Neural crest cell (in vitro differentiated cells): ENCODE measurements at regions not wholly inside any gene's neighbourhood (a gene's known extent, or its start where the extent isn't known, plus 50 kb on each side); places are given as distances from the start of the nearest gene placed in this dataset. TPM values are rescaled to one million over a fixed set of nuclear protein-coding genes. Genes with fewer than 3 reads are reported as not detected.
"Not testable (repeated sequence)": the region's sequence is repeated elsewhere in the genome, so short reads cannot be mapped to it uniquely, and the experiment has no call there.

Source experiments
- DNase-seq: peaks from one replicate; pipeline ENCODE4 v3.0.0; 2021; ENCODE audit warnings: low read depth, mixed read lengths, low spot score
- H3K27ac Mint-ChIP-seq: one replicate; pipeline ENCODE4 v1.8.0; 2021; ENCODE audit warnings: mild to moderate bottlenecking, mixed read lengths; ENCODE audit not compliant: unreplicated experiment
- H3K27me3 Mint-ChIP-seq: 2 replicates; pipeline ENCODE4 v1.8.0; 2021; ENCODE audit warnings: low read depth, mild to moderate bottlenecking, mixed read lengths
- H3K36me3 Mint-ChIP-seq: 2 replicates; pipeline ENCODE4 v1.8.0; 2021; ENCODE audit warnings: low read depth, mild to moderate bottlenecking, mixed read lengths
- H3K4me1 Mint-ChIP-seq: 2 replicates; pipeline ENCODE4 v1.8.0; 2021; ENCODE audit warnings: mixed read lengths
- H3K4me3 Mint-ChIP-seq: one replicate; pipeline ENCODE4 v1.8.0; 2021; ENCODE audit warnings: mild to moderate bottlenecking, mixed read lengths
- H3K9me3 Mint-ChIP-seq: 2 replicates; pipeline ENCODE4 v1.8.0; 2021; ENCODE audit warnings: mixed read lengths
- microRNA-seq: library from miRNA; unstranded; fragments of <30 nt; microRNA quantifications from one replicate; pipeline ENCODE4, GENCODE V29; 2020

DNA sequence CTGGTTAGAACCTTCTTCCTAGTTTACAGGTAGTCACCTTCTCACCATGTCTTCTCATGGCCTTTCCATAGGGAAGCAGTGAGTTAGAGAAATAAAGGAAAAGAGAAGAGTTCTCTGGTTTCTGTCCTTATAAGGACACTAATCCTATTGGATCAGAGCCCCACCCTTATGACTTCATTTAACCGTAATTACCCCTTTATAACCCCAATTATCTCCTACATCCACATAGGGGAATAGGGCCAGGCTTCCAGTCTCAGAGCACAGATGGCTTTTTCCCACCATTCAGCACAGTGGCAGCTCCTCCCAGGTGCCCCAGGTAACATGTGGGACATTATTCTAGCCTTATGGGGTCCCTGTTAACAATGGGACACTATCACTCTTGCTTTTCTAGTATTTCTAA lies 602.9 kb downstream of the RPIA start:
- H3K27ac Mint-ChIP-seq, DNase-seq, H3K9me3 Mint-ChIP-seq, H3K36me3 Mint-ChIP-seq, H3K4me1 Mint-ChIP-seq, H3K27me3 Mint-ChIP-seq, H3K4me3 Mint-ChIP-seq: not testable (repeated sequence)

DNA sequence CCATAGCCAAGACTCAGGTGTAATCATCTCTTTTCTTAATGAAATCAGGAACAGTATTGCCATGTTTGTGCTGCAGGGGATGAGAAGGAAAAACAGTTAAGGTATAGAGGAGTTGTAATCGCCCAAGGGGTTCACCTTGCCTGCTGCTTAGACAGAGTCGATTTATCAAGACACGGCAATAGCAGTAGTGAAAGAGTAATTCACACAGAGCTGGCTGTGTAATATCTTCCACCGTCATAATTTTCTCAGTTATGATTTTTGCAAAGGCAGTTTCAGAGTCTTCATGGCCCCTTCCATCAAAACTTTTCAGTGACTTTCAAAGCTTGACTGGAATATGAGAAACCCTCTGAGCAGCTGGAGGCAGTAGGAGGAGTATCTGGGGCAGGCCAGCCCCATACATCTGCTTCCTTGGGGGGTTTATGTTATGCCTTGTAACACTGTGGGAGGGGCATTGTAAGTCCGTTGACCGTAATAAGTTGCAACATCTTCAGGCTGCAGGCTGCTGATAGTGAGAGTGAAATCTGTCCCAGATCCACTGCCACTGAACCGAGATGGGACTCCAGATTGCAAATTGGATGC lies 605.4 kb downstream of the RPIA start:
- H3K9me3 Mint-ChIP-seq, H3K4me1 Mint-ChIP-seq, H3K27ac Mint-ChIP-seq, H3K4me3 Mint-ChIP-seq, H3K27me3 Mint-ChIP-seq, H3K36me3 Mint-ChIP-seq, DNase-seq: not testable (repeated sequence)

DNA sequence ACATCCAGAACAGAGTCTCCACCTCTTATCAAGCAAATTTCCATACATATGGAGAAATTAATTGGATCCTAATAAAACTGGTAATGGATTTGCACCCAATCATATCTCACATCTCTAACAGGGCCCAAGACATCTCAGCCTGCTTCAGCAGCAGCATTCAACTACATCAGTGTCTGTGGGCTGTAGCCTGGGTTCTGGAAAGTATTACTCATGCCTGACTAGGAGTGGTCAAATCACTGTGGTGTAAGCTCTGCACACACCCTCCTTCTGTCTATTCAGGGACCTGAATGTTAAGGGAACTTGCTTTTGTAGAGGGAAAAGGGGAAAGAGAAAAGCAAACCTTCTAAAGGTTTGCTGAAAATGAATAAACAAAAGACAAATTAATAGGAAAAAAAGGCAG lies 607.7 kb downstream of the RPIA start:
- not testable (repeated sequence) for H3K4me3 Mint-ChIP-seq, H3K27me3 Mint-ChIP-seq, H3K4me1 Mint-ChIP-seq, H3K36me3 Mint-ChIP-seq, H3K9me3 Mint-ChIP-seq, DNase-seq, H3K27ac Mint-ChIP-seq

DNA sequence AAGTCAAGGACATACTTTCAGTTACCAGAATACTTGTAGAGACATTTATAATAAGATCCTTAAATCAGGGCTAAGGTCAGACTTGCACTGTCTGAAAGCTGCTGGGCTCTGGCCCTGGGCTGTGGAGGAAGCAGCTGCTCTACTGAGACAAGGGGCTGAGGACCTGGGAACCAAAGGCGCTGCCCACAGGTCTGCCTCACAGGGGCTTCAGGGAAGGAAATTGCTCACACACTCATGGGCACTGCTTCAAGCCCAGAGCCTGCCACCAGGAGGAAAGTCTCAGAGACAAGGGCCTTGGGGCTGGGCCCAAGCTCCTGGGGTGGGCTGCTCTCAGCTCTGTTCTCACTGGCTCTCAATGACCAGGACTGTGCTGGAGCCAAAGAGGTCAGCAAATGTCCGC lies 614.1 kb downstream of the RPIA start:
- H3K4me1 Mint-ChIP-seq, H3K27me3 Mint-ChIP-seq, H3K36me3 Mint-ChIP-seq, H3K4me3 Mint-ChIP-seq, H3K9me3 Mint-ChIP-seq, H3K27ac Mint-ChIP-seq, DNase-seq: not testable (repeated sequence)

DNA sequence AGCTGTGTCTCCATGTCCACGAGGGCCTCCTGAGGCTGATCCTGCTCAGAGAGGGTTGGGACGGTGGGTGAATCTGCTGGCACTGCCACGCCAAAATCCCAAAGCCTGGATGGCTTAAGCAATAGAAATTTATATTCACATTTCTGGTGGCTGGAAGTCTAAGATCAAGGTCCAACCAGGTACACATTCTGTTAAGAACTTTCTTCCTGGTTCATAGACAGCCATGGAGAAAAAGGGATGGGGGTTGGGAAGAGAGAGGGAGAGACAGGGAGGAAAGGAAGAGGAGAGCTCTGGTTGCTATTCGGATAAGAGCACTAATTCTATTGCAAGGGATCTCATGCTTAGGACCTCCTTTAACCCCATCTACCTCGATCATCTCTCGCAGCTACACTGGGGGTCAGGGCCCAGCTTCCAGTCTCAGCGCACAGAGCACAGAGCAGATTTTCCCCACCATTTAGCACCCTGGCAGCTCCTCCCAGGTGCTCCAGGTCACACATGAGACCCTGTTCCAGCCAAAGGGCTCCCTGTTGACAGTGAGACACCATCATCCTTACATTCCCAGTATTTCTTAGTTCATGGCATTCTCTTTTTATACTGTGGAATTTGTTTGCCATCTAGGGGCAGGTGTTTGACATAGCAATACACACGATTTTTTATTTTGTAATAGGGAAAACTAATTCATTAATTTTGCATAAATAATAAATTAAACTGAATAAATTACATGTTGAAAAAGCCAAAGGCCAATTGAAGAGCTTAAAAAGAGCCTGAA lies 615.6 kb downstream of the RPIA start:
- not testable (repeated sequence) for H3K27ac Mint-ChIP-seq, H3K4me3 Mint-ChIP-seq, H3K27me3 Mint-ChIP-seq, H3K4me1 Mint-ChIP-seq, DNase-seq, H3K36me3 Mint-ChIP-seq, H3K9me3 Mint-ChIP-seq

DNA sequence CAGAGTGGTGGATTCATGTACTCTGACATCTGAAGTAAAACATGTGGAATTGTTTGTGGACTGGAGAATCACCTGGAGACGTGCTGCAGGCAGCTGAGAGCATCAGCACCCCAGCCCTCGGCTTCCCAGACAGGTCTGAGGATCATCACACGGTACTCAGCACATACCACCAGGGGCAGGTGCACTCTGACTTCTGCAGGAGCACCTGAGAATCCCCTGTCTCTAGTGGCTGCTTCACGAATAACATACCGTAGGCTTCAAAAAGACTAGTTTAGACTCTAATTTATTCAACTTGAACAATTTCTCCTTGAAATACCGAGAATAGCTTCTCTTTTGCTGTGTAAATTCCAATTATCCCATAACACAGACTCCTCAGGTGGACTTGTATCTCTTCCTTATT lies 627.5 kb downstream of the RPIA start:
- H3K27me3 Mint-ChIP-seq, DNase-seq, H3K36me3 Mint-ChIP-seq, H3K4me3 Mint-ChIP-seq, H3K27ac Mint-ChIP-seq, H3K9me3 Mint-ChIP-seq, H3K4me1 Mint-ChIP-seq: not testable (repeated sequence)

DNA sequence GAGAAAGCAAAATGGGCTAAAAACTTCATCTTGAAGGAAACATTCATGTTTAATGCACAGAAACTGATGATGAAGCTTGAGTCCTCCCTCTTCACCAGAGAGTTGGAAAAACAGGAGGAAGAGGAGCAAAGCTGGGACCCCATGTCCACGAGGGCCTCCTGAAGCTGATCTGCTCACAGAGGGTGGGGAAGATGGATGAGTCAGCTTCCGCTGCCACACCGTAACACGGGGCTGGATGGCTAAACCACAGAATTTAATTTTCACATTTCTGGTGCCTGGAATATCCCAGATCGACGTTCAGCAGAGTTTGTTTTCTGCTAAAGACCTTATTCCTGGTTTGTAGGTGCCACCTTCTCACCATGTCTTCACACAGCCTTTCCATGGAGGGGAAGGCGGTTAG lies 634.4 kb downstream of the RPIA start:
- H3K4me1 Mint-ChIP-seq, H3K36me3 Mint-ChIP-seq, H3K27me3 Mint-ChIP-seq, H3K27ac Mint-ChIP-seq, H3K4me3 Mint-ChIP-seq, DNase-seq, H3K9me3 Mint-ChIP-seq: not testable (repeated sequence)

DNA sequence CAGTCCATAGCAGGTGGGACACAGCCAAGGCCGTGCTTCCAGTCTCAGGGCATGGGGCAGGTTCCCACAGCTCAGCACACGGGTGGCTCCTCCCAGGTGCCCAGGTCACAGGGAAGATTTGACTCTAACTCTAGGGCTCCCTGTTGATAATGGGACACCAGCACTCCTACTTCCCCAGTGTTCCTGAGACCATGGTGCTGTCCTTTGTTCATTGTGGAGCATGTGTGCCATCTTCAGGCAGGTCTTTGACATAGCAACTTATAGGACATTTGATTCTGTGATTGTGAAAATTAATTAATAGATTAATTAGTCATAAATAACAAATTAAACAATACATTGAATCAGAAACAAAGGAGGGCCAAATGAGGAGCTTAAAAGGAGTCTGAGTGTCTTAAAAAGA lies 635.0 kb downstream of the RPIA start:
- H3K27ac Mint-ChIP-seq, DNase-seq, H3K27me3 Mint-ChIP-seq, H3K9me3 Mint-ChIP-seq, H3K4me3 Mint-ChIP-seq, H3K36me3 Mint-ChIP-seq, H3K4me1 Mint-ChIP-seq: not testable (repeated sequence)

DNA sequence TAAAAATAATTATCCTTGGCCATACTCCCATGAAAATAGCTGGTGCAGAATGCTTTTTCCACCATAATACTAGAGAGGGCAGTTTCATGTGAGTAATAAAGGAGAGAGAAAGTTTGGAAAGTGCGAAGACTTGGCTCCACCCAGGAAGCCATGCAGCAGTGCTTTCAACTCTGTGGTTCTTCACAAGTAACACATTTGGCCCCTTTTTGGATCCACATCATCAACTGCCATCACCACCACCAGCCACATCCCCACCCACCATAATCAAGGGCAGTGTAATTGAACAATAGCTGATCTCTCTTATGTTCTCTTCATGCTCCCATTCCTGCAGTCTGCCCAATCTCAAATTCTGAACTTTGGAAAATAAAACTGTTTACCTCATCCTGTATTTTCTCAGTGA lies 637.3 kb downstream of the RPIA start:
- not testable (repeated sequence) for H3K9me3 Mint-ChIP-seq, H3K4me3 Mint-ChIP-seq, H3K27me3 Mint-ChIP-seq, H3K4me1 Mint-ChIP-seq, H3K36me3 Mint-ChIP-seq, H3K27ac Mint-ChIP-seq, DNase-seq

Small RNA genes in the stretch of these regions (microRNA-seq; reads per million reads assigned to microRNA genes)
- not detected for gene MIR4436A
